ENCODE measurements at regions not wholly inside any gene's neighbourhood (a gene's known extent, or its start where the extent isn't known, plus 50 kb on each side); places are given as distances from the start of the nearest gene placed in this dataset.

DNA sequence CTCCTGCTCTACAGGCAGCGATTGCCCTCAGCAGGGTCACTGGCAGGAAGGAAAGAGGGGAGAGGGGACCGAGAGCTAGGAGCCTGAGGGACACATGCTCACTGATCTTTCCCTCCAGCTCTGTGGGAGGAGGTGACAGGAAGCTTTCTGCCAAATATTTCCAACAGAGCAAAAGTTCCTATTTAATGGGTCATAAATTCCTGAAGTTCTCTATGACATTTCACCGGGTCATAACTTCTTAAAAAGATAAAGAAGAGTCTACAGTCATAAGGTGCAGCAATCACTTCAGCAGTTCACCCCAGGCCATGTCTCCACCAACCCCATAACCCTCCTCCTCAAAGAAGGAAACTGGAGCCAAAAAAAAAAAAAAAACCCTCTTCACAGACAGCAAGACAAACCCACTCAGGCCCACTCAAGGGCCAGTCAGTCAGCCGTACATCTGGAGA is 481.1 kb downstream of the NR2F1-AS1 start:
- TF ChIP-seq, protein P1, sequence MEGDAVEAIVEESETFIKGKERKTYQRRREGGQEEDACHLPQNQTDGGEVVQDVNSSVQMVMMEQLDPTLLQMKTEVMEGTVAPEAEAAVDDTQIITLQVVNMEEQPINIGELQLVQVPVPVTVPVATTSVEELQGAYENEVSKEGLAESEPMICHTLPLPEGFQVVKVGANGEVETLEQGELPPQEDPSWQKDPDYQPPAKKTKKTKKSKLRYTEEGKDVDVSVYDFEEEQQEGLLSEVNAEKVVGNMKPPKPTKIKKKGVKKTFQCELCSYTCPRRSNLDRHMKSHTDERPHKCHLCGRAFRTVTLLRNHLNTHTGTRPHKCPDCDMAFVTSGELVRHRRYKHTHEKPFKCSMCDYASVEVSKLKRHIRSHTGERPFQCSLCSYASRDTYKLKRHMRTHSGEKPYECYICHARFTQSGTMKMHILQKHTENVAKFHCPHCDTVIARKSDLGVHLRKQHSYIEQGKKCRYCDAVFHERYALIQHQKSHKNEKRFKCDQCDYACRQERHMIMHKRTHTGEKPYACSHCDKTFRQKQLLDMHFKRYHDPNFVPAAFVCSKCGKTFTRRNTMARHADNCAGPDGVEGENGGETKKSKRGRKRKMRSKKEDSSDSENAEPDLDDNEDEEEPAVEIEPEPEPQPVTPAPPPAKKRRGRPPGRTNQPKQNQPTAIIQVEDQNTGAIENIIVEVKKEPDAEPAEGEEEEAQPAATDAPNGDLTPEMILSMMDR (IDR thresholded peaks at IDR 0.05; ENCODE audit: control insufficient read depth, insufficient read depth, low read depth, low read length, missing control alignments): no peak
- H3K4me3 ChIP-seq (ENCODE audit: control insufficient read depth, low read depth, low read length): no peak overlapping the region
- DNase-seq (ENCODE audit: low read depth): no peak

DNA sequence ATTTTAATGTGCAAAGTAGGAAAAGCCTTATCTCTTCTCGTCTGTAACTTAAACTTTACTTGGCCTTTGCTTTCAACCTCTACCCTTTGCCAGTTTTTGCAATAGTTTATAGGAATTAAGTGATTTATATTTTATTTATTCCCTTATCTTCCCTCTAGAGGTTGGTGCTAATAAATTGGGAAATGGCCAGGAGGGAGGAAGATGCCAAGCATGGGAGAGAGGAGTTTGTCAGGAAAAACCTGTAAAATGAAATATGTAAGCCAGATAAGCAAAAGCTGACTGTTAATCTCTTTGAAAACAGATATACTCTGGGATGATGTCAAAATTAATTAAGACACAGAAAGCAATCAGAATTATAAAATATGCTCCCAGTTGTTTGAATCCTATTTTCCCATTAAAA is 484.5 kb downstream of the NR2F1-AS1 start:
- no peak for DNase-seq (ENCODE audit: low read depth)
- TF ChIP-seq, protein P1 (IDR thresholded peaks at IDR 0.05; ENCODE audit: control insufficient read depth, insufficient read depth, low read depth, low read length, missing control alignments): no peak
- no peak overlapping the region for H3K4me3 ChIP-seq (ENCODE audit: control insufficient read depth, low read depth, low read length)

DNA sequence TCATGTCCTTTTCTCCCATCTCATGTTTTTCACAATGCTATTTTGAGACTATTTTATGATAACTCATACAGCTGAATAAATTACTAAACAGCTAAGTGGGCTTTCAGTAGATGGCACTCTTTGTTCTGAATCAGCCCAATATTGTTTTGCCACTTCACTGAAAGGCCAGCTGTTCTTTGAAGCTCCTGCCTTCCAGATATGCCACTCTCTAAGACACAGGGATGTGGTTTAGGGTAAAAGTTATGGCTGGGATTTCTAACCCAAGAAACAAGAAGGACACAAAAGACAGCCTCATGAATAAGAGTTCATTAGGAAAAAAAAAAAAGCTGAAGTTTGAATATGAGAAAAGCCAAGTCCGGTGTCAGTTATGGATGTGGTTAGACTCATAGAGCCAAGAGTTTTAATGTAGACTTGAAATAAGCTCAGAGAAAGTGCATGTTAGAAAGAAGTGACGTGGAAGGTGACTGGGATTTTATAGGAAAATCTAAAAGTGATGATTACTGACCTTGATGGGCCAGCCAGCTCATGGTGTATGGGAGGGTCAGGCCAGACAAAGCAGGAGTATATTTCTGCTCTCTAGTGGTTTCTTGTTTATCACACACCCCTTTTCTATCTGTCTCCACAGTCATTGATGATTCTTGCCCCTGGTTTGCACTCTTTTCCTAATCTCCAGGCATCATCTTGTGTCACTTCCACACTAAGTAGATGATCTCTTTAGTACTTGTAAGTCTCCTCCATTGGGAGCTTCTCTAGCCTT is 488.5 kb downstream of the NR2F1-AS1 start:
- peak; percentile 45 for DNase-seq (ENCODE audit: low read depth)
- no peak overlapping the region for H3K4me3 ChIP-seq (ENCODE audit: control insufficient read depth, low read depth, low read length)
- TF ChIP-seq, protein P1 (IDR thresholded peaks at IDR 0.05; ENCODE audit: control insufficient read depth, insufficient read depth, low read depth, low read length, missing control alignments): peak; percentile 59

DNA sequence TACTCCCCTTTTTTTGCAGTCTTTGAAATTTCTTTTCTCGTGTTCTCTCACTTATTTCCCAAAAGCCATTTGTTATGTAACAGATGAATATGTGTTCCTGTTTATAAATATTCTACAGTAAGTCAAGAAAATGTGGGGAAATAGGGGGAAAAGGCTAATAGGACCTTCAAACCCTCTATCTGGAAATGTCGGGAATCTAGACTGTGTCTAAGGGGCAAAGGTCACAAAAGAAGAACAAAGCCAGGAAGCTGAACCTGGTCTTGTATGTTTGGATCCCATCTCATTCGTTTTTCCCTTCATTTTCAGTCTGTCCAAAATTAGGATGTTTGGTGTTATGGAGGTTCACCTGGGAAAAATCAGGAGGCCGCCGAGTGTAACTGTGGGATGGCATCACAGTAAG is 490.3 kb downstream of the NR2F1-AS1 start:
- DNase-seq (ENCODE audit: low read depth): no peak
- TF ChIP-seq, protein P1 (IDR thresholded peaks at IDR 0.05; ENCODE audit: control insufficient read depth, insufficient read depth, low read depth, low read length, missing control alignments): no peak
- no peak overlapping the region for H3K4me3 ChIP-seq (ENCODE audit: control insufficient read depth, low read depth, low read length)

DNA sequence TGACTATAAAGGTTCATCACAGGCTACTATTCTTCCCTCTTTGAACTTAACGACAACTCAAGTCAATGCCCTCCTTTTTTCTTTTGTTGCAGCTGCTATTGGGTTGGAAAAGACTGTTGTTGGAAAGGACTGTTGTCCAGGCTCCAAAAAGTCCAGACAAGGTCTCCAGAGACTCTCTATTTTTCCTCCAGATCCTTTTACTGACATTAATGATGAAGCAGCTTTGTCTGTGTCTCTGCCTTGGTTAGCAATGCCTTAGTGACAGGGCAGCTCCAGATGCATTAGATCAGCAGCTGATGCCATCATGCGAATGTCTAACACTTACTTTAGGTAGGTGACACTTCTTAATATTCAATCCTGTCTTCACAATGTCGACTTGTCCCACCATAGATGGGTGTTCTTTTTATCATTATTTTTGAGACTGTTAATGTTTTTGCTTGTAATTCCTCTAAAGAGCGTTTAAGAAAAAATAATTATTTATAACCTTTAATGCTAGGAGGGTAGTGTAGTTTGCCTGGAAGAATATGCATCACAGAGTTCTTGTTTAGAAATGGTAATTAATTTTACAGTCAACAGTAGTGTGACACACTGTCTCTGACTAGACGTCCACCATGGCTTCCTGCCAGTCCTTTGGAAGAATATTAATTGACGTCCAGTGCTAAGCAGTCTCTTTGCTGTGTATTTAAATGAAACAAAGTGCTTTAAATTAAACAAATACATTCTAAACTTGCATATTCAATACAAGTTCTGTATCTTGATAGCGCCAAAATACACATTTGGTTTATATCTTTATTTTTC is 492.2 kb downstream of the NR2F1-AS1 start:
- TF ChIP-seq, protein P1 (IDR thresholded peaks at IDR 0.05; ENCODE audit: control insufficient read depth, insufficient read depth, low read depth, low read length, missing control alignments): no peak
- no peak for DNase-seq (ENCODE audit: low read depth)
- H3K4me3 ChIP-seq (ENCODE audit: control insufficient read depth, low read depth, low read length): no peak overlapping the region

DNA sequence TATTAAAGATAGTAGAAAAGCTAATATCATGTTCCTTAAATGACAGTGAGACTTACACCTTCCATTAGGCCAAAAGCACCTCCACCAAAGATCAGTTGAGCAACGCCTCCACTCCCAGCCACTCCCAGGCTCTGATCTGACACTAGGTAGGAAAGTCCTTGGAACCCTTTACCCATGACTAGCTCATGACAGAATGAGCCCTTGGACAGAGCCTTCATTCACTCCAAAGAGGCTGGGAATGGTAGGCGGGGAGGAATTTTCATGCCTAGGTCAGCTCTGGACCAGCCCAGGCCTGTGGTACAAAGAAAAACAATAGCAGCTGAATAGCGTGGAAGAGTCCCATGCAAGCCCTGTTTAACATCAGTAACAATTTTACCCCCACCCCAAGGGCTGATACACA is 493.7 kb downstream of the NR2F1-AS1 start:
- no peak overlapping the region for H3K4me3 ChIP-seq (ENCODE audit: control insufficient read depth, low read depth, low read length)
- TF ChIP-seq, protein P1 (IDR thresholded peaks at IDR 0.05; ENCODE audit: control insufficient read depth, insufficient read depth, low read depth, low read length, missing control alignments): no peak
- DNase-seq (ENCODE audit: low read depth): no peak

Data from AG09309 (cell line).